ENCODE measurements at regions not wholly inside any gene's neighbourhood (a gene's known extent, or its start where the extent isn't known, plus 50 kb on each side); places are given as distances from the start of the nearest gene placed in this dataset.

- TF ChIP-seq, protein P1, sequence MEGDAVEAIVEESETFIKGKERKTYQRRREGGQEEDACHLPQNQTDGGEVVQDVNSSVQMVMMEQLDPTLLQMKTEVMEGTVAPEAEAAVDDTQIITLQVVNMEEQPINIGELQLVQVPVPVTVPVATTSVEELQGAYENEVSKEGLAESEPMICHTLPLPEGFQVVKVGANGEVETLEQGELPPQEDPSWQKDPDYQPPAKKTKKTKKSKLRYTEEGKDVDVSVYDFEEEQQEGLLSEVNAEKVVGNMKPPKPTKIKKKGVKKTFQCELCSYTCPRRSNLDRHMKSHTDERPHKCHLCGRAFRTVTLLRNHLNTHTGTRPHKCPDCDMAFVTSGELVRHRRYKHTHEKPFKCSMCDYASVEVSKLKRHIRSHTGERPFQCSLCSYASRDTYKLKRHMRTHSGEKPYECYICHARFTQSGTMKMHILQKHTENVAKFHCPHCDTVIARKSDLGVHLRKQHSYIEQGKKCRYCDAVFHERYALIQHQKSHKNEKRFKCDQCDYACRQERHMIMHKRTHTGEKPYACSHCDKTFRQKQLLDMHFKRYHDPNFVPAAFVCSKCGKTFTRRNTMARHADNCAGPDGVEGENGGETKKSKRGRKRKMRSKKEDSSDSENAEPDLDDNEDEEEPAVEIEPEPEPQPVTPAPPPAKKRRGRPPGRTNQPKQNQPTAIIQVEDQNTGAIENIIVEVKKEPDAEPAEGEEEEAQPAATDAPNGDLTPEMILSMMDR (IDR thresholded peaks at IDR 0.05), result no peak
- no peak for TF ChIP-seq POLR2A (IDR thresholded peaks at IDR 0.05)
Measured at GRCh38 chr6:146949425-146949824, 254.8 kb upstream of the STXBP5 start.

All from esophagus squamous epithelium (tissue), 4 donors.